ENCODE measurements at regions not wholly inside any gene's neighbourhood (a gene's known extent, or its start where the extent isn't known, plus 50 kb on each side); places are given as distances from the start of the nearest gene placed in this dataset.
"Not testable (repeated sequence)": the region's sequence is repeated elsewhere in the genome, so short reads cannot be mapped to it uniquely, and the experiment has no call there.

DNA sequence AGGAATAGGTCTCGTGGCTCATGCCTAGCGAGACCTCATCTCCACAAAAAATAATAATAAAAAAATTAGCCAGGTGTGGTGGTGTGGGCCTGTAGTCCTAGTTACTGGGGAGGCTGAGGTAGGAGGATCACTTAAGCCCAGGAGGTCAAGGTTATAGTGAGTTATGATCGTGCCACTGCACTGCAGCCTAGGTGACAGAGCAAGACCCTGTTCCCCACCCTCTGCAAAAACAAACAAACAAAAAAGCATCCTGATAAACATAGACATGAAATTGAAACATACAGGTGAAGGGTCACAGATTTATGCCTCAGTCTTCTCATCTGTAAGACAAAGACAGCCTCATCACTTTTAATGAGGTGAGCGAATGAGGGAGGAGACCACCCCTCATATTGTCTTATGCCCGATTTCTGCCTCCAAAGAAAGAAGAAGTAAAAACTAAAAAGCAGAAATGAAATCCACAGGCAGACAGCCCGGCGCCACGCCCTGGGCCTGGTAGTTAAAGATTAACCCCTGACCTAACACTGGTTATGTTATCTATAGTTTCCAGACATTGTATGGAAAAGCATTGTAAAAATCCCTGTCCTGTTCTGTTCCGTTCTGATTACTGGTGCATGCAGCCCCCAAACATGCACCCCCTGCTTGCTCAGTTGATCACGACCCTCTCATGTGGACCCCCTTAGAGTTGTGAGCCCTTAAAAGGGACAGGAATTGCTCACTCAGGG lies 138.5 kb downstream of the OR2B2 start:
- not testable (repeated sequence) for H3K27ac Mint-ChIP-seq, H3K4me1 Mint-ChIP-seq

DNA sequence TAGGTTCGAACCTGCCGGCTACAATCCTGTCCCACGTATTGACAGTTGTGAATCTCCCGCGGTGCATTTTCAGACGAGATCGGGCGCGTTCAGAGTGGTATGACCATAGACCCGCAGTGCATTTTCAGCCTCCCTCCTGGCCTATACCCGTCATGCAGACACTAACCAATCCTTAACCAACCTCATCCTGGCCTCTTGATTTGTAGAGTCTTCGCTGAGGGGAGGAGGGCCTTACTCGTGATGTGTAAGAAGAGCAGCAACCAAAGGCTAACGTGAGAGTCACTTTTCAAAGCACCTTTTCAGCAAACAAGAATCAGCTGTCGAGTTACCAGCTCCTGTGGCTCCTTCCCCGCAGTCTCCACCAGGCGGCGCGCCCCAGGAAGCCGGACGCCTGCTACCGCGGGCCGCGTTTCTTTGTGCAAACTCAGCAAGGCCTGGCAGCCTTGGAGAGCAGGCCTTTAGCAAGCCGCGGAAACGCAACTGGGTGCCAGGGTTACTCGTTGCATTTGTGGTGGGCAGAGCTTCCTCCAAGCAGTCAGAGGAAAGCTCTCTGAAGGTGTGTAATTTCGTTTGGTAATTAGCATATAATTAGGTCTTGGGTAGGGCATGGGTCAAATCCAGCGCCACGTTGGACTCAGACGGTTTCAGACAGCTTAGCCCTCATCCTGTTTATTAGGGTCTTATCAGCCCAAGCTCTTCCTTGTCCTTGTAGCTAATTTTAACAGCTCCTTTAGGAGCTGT lies 139.8 kb downstream of the OR2B2 start:
- POLR2A ChIA-PET: interaction anchor here (0.6 to 1.5 kb wide), 6 partner anchors 35 to 625 kb away, joined by 3 to 8 read pairs (median 6); a partner anchor contains a TSS
- ATAC-seq (replicated peaks in 1 of 4) (peak; percentile 98 to 99 (median 98)), DNase-seq (peak; percentile 74 to 90 (median 84))
- Mint-ChIP-seq H3K4me1 (peaks cover 8% of the 10 kb centered on the region in 3 donors), H3K36me3 (no peaks in the 10 kb centered on the region), H3K27ac (no peak overlapping the region), H3K27me3 (peaks cover 11 to 20% of the 10 kb centered on the region in 2 donors), H3K4me3 (peak overlapping the region in 2 of 3 donors; percentile 7 to 30), H3K9me3 (no peaks in the 10 kb centered on the region)
- H3K27ac ChIP-seq (ENCODE audit: low read length): no peak overlapping the region
- H3K4me3 ChIP-seq (ENCODE audit: control insufficient read depth in 1 of 2, extremely low read depth in 1 of 2, low read length in 1 of 2): no peak overlapping the region
- H3K36me3 ChIP-seq (ENCODE audit: control insufficient read depth in 2 of 2, extremely low read depth in 1 of 2, insufficient read depth in 1 of 2, low read length in 1 of 2): no peaks in the 10 kb centered on the region
- CTCF ChIA-PET: interaction anchor here (0.5 to 4.9 kb wide), 46 partner anchors 8 to 1066 kb away, joined by 3 to 93 read pairs (median 4); a partner anchor contains a TSS
- H3K27me3 ChIP-seq (replicated peaks in 1 of 2; ENCODE audit: control insufficient read depth in 2 of 2, extremely low read depth in 1 of 2, insufficient read depth in 2 of 2, low read length in 1 of 2): peaks cover 0 to 5% of the 10 kb centered on the region in 2 experiments
- H3K4me1 ChIP-seq (ENCODE audit: control insufficient read depth in 1 of 2, extremely low read depth in 1 of 2, insufficient read depth in 2 of 2, low read length in 2 of 2): peaks cover 0 to 12% of the 10 kb centered on the region in 2 experiments
- WGBS (ENCODE audit: insufficient coverage): 19% methylated on average over 28 of the region's 33 CpGs
- no peaks in the 10 kb centered on the region for H3K9me3 ChIP-seq

More for the DNA sequence above, 138.5 kb downstream of the OR2B2 start:
- CTCF ChIA-PET: interaction anchor here (1.5 to 4.9 kb wide), 8 partner anchors 7 to 121 kb away, joined by 3 to 93 read pairs (median 6); a partner anchor contains a TSS
- DNase-seq; H3K36me3 ChIP-seq (ENCODE audit: control insufficient read depth in 2 of 2, extremely low read depth in 1 of 2, insufficient read depth in 1 of 2, low read length in 1 of 2); H3K9me3 ChIP-seq; H3K4me3 Mint-ChIP-seq; H3K27ac ChIP-seq (ENCODE audit: low read length); H3K36me3 Mint-ChIP-seq; H3K4me3 ChIP-seq (ENCODE audit: control insufficient read depth in 1 of 2, extremely low read depth in 1 of 2, low read length in 1 of 2); ATAC-seq (replicated peaks in 1 of 4); H3K9me3 Mint-ChIP-seq; H3K27me3 ChIP-seq (replicated peaks in 1 of 2; ENCODE audit: control insufficient read depth in 2 of 2, extremely low read depth in 1 of 2, insufficient read depth in 2 of 2, low read length in 1 of 2); POLR2A ChIA-PET: not testable (repeated sequence)
- H3K27me3 Mint-ChIP-seq: peaks cover 13 to 22% of the 10 kb centered on the region in 2 donors
- H3K4me1 ChIP-seq (ENCODE audit: control insufficient read depth in 1 of 2, extremely low read depth in 1 of 2, insufficient read depth in 2 of 2, low read length in 2 of 2): peaks cover 0 to 12% of the 10 kb centered on the region in 2 experiments
- WGBS (ENCODE audit: insufficient coverage): 65% methylated on average over 2 of the region's 10 CpGs

DNA sequence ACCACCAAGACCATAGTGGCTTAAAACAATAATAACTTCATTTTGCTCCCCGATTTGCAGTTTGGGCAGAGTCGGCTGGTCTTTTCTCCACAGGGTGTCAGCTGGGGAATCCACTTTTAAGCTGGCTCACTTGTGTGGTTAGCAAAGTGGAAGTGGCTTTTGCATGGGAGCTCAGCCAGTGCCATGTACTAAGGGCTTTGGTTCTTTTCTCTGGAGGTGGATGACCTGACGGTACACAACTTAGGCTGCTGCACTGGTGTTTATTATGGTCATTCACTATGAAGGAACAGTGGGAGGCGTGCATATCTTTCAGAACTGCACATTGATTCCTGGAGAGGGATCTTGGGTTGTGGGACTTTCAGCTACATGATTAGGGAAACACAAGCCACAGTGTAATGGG lies 141.0 kb downstream of the OR2B2 start:
- no peak overlapping the region for H3K4me3 Mint-ChIP-seq
- no peak overlapping the region for H3K27ac Mint-ChIP-seq
- H3K27me3 Mint-ChIP-seq: peaks cover 10 to 18% of the 10 kb centered on the region in 2 donors
- no peaks in the 10 kb centered on the region for H3K9me3 Mint-ChIP-seq
- ATAC-seq (replicated peaks in 1 of 4) (no peak), DNase-seq (no peak)
- Histone ChIP-seq H3K9me3 (no peaks in the 10 kb centered on the region), H3K27me3 (replicated peaks in 1 of 2; ENCODE audit: control insufficient read depth in 2 of 2, extremely low read depth in 1 of 2, insufficient read depth in 2 of 2, low read length in 1 of 2) (peaks cover 0 to 3% of the 10 kb centered on the region in 2 experiments), H3K4me3 (ENCODE audit: control insufficient read depth in 1 of 2, extremely low read depth in 1 of 2, low read length in 1 of 2) (no peak overlapping the region), H3K27ac (ENCODE audit: low read length) (no peak overlapping the region), H3K36me3 (ENCODE audit: control insufficient read depth in 2 of 2, extremely low read depth in 1 of 2, insufficient read depth in 1 of 2, low read length in 1 of 2) (no peaks in the 10 kb centered on the region), H3K4me1 (ENCODE audit: control insufficient read depth in 1 of 2, extremely low read depth in 1 of 2, insufficient read depth in 2 of 2, low read length in 2 of 2) (peaks cover 0 to 12% of the 10 kb centered on the region in 2 experiments)
- ChIA-PET POLR2A (no interaction called here), CTCF (interaction anchor here (0.5 to 4.9 kb wide), 14 partner anchors 9 to 624 kb away, joined by 3 to 93 read pairs (median 6); a partner anchor contains a TSS)
- no peaks in the 10 kb centered on the region for H3K36me3 Mint-ChIP-seq
- peaks cover 8% of the 10 kb centered on the region in 3 donors for H3K4me1 Mint-ChIP-seq
- WGBS (ENCODE audit: insufficient coverage): 100% methylated on average over 1 of the region's 4 CpGs

DNA sequence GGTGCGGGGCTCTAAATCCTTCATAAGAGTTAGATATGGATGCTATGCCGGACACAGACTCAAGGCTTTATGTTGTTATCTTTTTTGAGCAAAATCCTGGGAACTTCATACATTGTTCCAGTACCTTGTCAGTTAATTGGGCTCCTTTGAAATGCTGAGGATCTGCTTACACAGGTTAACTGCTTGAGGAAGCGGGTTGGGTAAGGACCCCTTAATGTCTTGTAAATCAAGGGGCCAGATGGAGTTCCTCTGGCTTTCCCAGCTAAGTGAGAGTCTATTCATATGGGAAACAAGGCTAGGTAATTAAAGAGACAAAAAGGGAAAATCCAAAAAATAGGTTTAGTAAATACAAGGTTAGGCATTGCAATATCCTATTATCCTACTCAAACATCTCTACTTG lies 141.5 kb downstream of the OR2B2 start:
- POLR2A ChIA-PET: interaction anchor here in 1 of 2 donors (0.6 kb wide), 1 partner anchor 122 kb away, joined by 5 read pairs; a partner anchor contains a TSS

DNA sequence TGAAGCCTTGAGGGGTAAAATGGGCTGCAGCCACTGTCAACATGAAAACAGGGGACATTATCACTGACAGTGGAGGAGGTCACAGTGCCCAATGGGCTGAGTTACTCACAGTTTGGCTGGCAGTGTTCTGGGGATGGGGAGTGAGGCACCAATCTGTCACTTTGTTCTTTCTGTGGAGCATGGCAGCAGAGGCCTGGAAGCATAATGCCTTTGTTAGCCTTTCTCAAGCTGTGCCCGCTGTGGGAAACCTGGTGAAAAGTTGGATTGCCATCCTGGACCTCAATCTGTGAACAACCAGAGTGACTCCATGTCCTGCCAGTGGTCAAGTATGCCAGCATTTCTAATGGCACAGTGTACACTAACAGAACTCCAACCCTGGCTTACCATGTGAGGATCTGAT lies 143.6 kb downstream of the OR2B2 start:
- DNase-seq (no peak), ATAC-seq (replicated peaks in 1 of 4) (no peak)
- Histone ChIP-seq H3K4me1 (ENCODE audit: control insufficient read depth in 1 of 2, extremely low read depth in 1 of 2, insufficient read depth in 2 of 2, low read length in 2 of 2) (peaks cover 0 to 12% of the 10 kb centered on the region in 2 experiments), H3K9me3 (no peaks in the 10 kb centered on the region), H3K4me3 (ENCODE audit: control insufficient read depth in 1 of 2, extremely low read depth in 1 of 2, low read length in 1 of 2) (no peak overlapping the region), H3K27me3 (replicated peaks in 1 of 2; ENCODE audit: control insufficient read depth in 2 of 2, extremely low read depth in 1 of 2, insufficient read depth in 2 of 2, low read length in 1 of 2) (peaks cover 0 to 3% of the 10 kb centered on the region in 2 experiments), H3K36me3 (ENCODE audit: control insufficient read depth in 2 of 2, extremely low read depth in 1 of 2, insufficient read depth in 1 of 2, low read length in 1 of 2) (no peaks in the 10 kb centered on the region), H3K27ac (ENCODE audit: low read length) (no peak overlapping the region)
- Mint-ChIP-seq H3K36me3 (no peaks in the 10 kb centered on the region), H3K9me3 (no peaks in the 10 kb centered on the region), H3K27ac (no peak overlapping the region), H3K4me1 (peaks cover 8% of the 10 kb centered on the region in 3 donors), H3K4me3 (no peak overlapping the region), H3K27me3 (peaks cover 14 to 16% of the 10 kb centered on the region in 2 donors)
- WGBS (ENCODE audit: insufficient coverage): 88% methylated on average over 1 of the region's 1 CpG
- ChIA-PET POLR2A (interaction anchor here in 1 of 2 donors (0.5 kb wide), 1 partner anchor 82 kb away, joined by 3 read pairs; no protein-coding TSS in a partner anchor), CTCF (interaction anchor here in 1 of 2 donors (1.1 to 4.9 kb wide), 2 partner anchors 12 to 29 kb away, joined by 3 to 64 read pairs; no protein-coding TSS in a partner anchor)

More for the DNA sequence above, 141.5 kb downstream of the OR2B2 start:
- Mint-ChIP-seq H3K4me3 (no peak overlapping the region), H3K4me1 (peaks cover 8% of the 10 kb centered on the region in 3 donors), H3K9me3 (no peaks in the 10 kb centered on the region), H3K36me3 (no peaks in the 10 kb centered on the region), H3K27ac (no peak overlapping the region), H3K27me3 (peaks cover 11 to 18% of the 10 kb centered on the region in 2 donors)
- Histone ChIP-seq H3K4me1 (ENCODE audit: control insufficient read depth in 1 of 2, extremely low read depth in 1 of 2, insufficient read depth in 2 of 2, low read length in 2 of 2) (peaks cover 0 to 12% of the 10 kb centered on the region in 2 experiments), H3K27ac (ENCODE audit: low read length) (no peak overlapping the region), H3K9me3 (no peaks in the 10 kb centered on the region), H3K4me3 (ENCODE audit: control insufficient read depth in 1 of 2, extremely low read depth in 1 of 2, low read length in 1 of 2) (no peak overlapping the region), H3K27me3 (replicated peaks in 1 of 2; ENCODE audit: control insufficient read depth in 2 of 2, extremely low read depth in 1 of 2, insufficient read depth in 2 of 2, low read length in 1 of 2) (peaks cover 0 to 3% of the 10 kb centered on the region in 2 experiments), H3K36me3 (ENCODE audit: control insufficient read depth in 2 of 2, extremely low read depth in 1 of 2, insufficient read depth in 1 of 2, low read length in 1 of 2) (no peaks in the 10 kb centered on the region)
- no peak for DNase-seq
- CTCF ChIA-PET: interaction anchor here (0.5 to 4.9 kb wide), 7 partner anchors 25 to 1871 kb away, joined by 3 to 93 read pairs (median 4); a partner anchor contains a TSS
- WGBS (ENCODE audit: insufficient coverage): 90% methylated on average over 2 of the region's 3 CpGs
- no peak for ATAC-seq (replicated peaks in 1 of 4)

DNA sequence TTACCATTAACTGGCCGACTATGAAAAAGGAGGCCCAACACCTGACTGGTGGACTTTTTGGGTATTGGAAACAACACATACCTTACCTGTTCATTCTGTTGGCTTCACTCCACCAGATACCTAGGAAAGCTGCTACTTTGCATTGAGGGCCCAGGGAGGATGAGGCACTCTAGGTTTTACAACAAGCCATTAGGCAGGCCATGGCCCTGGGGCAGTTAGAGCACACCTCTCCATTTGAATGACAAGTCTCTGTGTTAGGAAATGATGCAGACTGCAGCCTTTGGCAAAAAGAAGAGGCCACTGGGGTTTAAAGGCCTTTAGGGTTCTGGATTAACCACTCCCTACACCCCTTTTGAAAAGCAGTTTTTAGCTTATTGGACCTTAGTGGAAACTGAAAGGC lies 144.3 kb downstream of the OR2B2 start:
- H3K4me3 ChIP-seq (ENCODE audit: control insufficient read depth in 1 of 2, extremely low read depth in 1 of 2, low read length in 1 of 2): no peak overlapping the region
- ChIA-PET POLR2A (interaction anchor here in 1 of 2 donors (0.5 kb wide), 1 partner anchor 85 kb away, joined by 4 read pairs; no protein-coding TSS in a partner anchor), CTCF (interaction anchor here in 1 of 2 donors (1.1 kb wide), 1 partner anchor 13 kb away, joined by 3 read pairs; no protein-coding TSS in a partner anchor)
- H3K36me3 Mint-ChIP-seq: no peaks in the 10 kb centered on the region
- H3K4me1 ChIP-seq (ENCODE audit: control insufficient read depth in 1 of 2, extremely low read depth in 1 of 2, insufficient read depth in 2 of 2, low read length in 2 of 2): peaks cover 0 to 11% of the 10 kb centered on the region in 2 experiments
- ATAC-seq (replicated peaks in 1 of 4): no peak
- H3K4me1 Mint-ChIP-seq: peaks cover 8% of the 10 kb centered on the region in 3 donors
- no CpG with 5 or more reads among the region's 1 CpG for WGBS (ENCODE audit: insufficient coverage)
- peaks cover 13 to 16% of the 10 kb centered on the region in 2 donors for H3K27me3 Mint-ChIP-seq
- no peak overlapping the region for H3K4me3 Mint-ChIP-seq
- no peak overlapping the region for H3K27ac Mint-ChIP-seq
- H3K9me3 Mint-ChIP-seq: no peaks in the 10 kb centered on the region
- H3K27me3 ChIP-seq (replicated peaks in 1 of 2; ENCODE audit: control insufficient read depth in 2 of 2, extremely low read depth in 1 of 2, insufficient read depth in 2 of 2, low read length in 1 of 2): peaks cover 0 to 3% of the 10 kb centered on the region in 2 experiments
- H3K36me3 ChIP-seq (ENCODE audit: control insufficient read depth in 2 of 2, extremely low read depth in 1 of 2, insufficient read depth in 1 of 2, low read length in 1 of 2): no peaks in the 10 kb centered on the region
- H3K27ac ChIP-seq (ENCODE audit: low read length): no peak overlapping the region
- no peak for DNase-seq
- no peaks in the 10 kb centered on the region for H3K9me3 ChIP-seq
